Activated T-helper 1 cell treated with Interleukin-2 at 50 U/mL for 16 hours (primary cell): ENCODE measurements at regions not wholly inside any gene's neighbourhood (a gene's known extent, or its start where the extent isn't known, plus 50 kb on each side); places are given as distances from the start of the nearest gene placed in this dataset.
"Not testable (repeated sequence)": the region's sequence is repeated elsewhere in the genome, so short reads cannot be mapped to it uniquely, and the experiment has no call there.

Experiments used
- DNase-seq: peaks from one replicate; pipeline ENCODE4 v3.0.0-alpha.2; 2020; ENCODE audit warnings: low read depth

GRCh38 chr7:67620216-67620933, 623.7 kb downstream of the TYW1 start:
- no peak for DNase-seq

- no peak for DNase-seq
These were observed 625.1 kb downstream of the TYW1 start for GRCh38 chr7:67621704-67622103.

GRCh38 chr7:67625257-67625737, 628.7 kb downstream of the TYW1 start:
- no peak for DNase-seq

GRCh38 chr7:67631476-67631875, 634.8 kb downstream of the TYW1 start:
- DNase-seq = no peak

GRCh38 chr7:67635271-67635670, 638.6 kb downstream of the TYW1 start:
- no peak for DNase-seq

- no peak for DNase-seq
These were observed 639.9 kb downstream of the TYW1 start for GRCh38 chr7:67636348-67637022.

- no peak for DNase-seq
These were observed 640.4 kb downstream of the TYW1 start for GRCh38 chr7:67637023-67637358.

GRCh38 chr7:67642542-67642941, 645.9 kb downstream of the TYW1 start:
- DNase-seq = not testable (repeated sequence)

- no peak for DNase-seq
These were observed 647.5 kb downstream of the TYW1 start for GRCh38 chr7:67644151-67644550.

- no peak for DNase-seq
These were observed 656.3 kb downstream of the TYW1 start for GRCh38 chr7:67652937-67653336.

GRCh38 chr7:67653856-67654454, 657.3 kb downstream of the TYW1 start:
- DNase-seq = no peak

GRCh38 chr7:67654642-67655041, 658.0 kb downstream of the TYW1 start:
- no peak for DNase-seq

- no peak for DNase-seq
These were observed 658.5 kb downstream of the TYW1 start for GRCh38 chr7:67655168-67655567.

GRCh38 chr7:67659091-67659490, 662.5 kb downstream of the TYW1 start:
- no peak for DNase-seq

- DNase-seq = no peak
These were observed 666.2 kb downstream of the TYW1 start for GRCh38 chr7:67662804-67663203.

- DNase-seq = no peak
These were observed 667.0 kb downstream of the TYW1 start for GRCh38 chr7:67663644-67664043.

GRCh38 chr7:67666359-67666758, 669.7 kb downstream of the TYW1 start:
- not testable (repeated sequence) for DNase-seq

GRCh38 chr7:67671006-67671548, 674.4 kb downstream of the TYW1 start:
- no peak for DNase-seq

- DNase-seq = no peak
These were observed 677.2 kb downstream of the TYW1 start for GRCh38 chr7:67673861-67674260.

GRCh38 chr7:67674862-67675261, 678.2 kb downstream of the TYW1 start:
- DNase-seq = not testable (repeated sequence)

GRCh38 chr7:67675971-67676370, 679.3 kb downstream of the TYW1 start:
- DNase-seq = no peak

GRCh38 chr7:67678419-67678818, 681.8 kb downstream of the TYW1 start:
- no peak for DNase-seq

GRCh38 chr7:67683628-67684027, 687.0 kb downstream of the TYW1 start:
- DNase-seq = no peak
